ENCODE measurements at regions not wholly inside any gene's neighbourhood (a gene's known extent, or its start where the extent isn't known, plus 50 kb on each side); places are given as distances from the start of the nearest gene placed in this dataset.

DNA sequence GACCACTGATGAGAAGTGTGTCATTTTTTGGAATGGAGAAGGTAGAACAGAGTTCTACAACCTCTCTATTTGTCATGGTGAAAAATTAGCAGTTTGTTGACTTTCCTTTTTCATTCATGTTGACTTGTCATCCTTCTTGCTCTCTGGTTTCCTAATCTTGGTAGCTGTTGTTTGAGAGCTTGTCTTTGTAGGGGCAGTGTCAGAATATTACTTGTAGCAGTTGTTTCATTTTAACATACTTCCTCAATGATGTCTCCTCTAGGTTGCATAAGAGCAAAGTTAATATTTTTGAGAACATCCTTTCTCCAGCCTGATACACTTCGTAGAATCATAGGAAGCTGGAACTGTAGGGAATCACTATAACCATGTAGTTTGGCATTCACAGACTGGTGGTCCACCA lies 368.2 kb upstream of the FANCL start (continued):
- TF ChIP-seq NRF1 (conservative IDR thresholded peaks at IDR 0.05; ENCODE audit: low read depth, low read length) (no peak), POLR2A (IDR thresholded peaks at IDR 0.05; ENCODE audit: low read depth, low read length) (no peak)

- Histone ChIP-seq H3K27ac (ENCODE audit: control insufficient read depth, insufficient read depth) (no peak overlapping the region), H3K27me3 (replicated peaks in 1 of 2; ENCODE audit: control insufficient read depth in 2 of 2, insufficient read depth in 2 of 2, low read length in 1 of 2) (no peaks in the 10 kb centered on the region), H3K79me2 (ENCODE audit: control insufficient read depth, insufficient read depth, low read length) (no peaks in the 10 kb centered on the region), H3K9ac (ENCODE audit: control insufficient read depth, insufficient read depth, low read length) (no peak overlapping the region), H3K4me3 (no peak overlapping the region), H3K36me3 (ENCODE audit: control insufficient read depth in 2 of 2, insufficient read depth in 2 of 2, low read length in 1 of 2) (no peaks in the 10 kb centered on the region), H4K20me1 (ENCODE audit: control insufficient read depth, insufficient read depth) (no peaks in the 10 kb centered on the region), H3K9me3 (replicated peaks; ENCODE audit: control insufficient read depth, insufficient read depth, low read length) (no peaks in the 10 kb centered on the region), H2AFZ (ENCODE audit: control insufficient read depth, low read depth, low read length) (no peak overlapping the region), H3K4me2 (ENCODE audit: control insufficient read depth, insufficient read depth) (no peak overlapping the region), H3K4me1 (ENCODE audit: control insufficient read depth, insufficient read depth, low read length) (no peaks in the 10 kb centered on the region)
- DNase-seq (ENCODE audit: low read depth, low spot score), result no peak
- no peak for ATAC-seq
- SMC1A ChIA-PET (ENCODE audit: uncharacterized antibody, unreplicated experiment), result no interaction called here
- TF ChIP-seq HCFC1 (IDR thresholded peaks at IDR 0.05; ENCODE audit: low read length) (no peak), TCF7 (IDR thresholded peaks at IDR 0.05; ENCODE audit: borderline replicate concordance) (no peak), CHD1 (IDR thresholded peaks at IDR 0.05; ENCODE audit: low read depth, low read length) (no peak), NBN (IDR thresholded peaks at IDR 0.05) (no peak), CBFB (IDR thresholded peaks at IDR 0.05; ENCODE audit: low read depth) (no peak), CHD4 (IDR thresholded peaks at IDR 0.05) (no peak), MEF2B (IDR thresholded peaks at IDR 0.05; ENCODE audit: partially characterized antibody, poor library complexity, severe bottlenecking) (no peak), SKIL (IDR thresholded peaks at IDR 0.05; ENCODE audit: low read depth, poor library complexity, severe bottlenecking) (no peak), IRF4 (IDR thresholded peaks at IDR 0.05; ENCODE audit: low read depth, low read length) (no peak), RFX5 (IDR thresholded peaks at IDR 0.05; ENCODE audit: low read depth, low read length) (no peak), HDAC6 (IDR thresholded peaks at IDR 0.05; ENCODE audit: unreplicated experiment) (no peak), JUND (IDR thresholded peaks at IDR 0.05; ENCODE audit: low read depth, low read length) (no peak), RB1 (IDR thresholded peaks at IDR 0.05; ENCODE audit: borderline replicate concordance) (no peak), TAF1 (IDR thresholded peaks at IDR 0.05; ENCODE audit: borderline replicate concordance, low read depth, low read length) (no peak), NRF1 (conservative IDR thresholded peaks at IDR 0.05; ENCODE audit: low read depth, low read length) (no peak), POU2F2 (IDR thresholded peaks at IDR 0.05; ENCODE audit: borderline replicate concordance, low read depth, low read length) (no peak), GATAD2B (conservative IDR thresholded peaks at IDR 0.05; ENCODE audit: low read depth) (no peak), YBX1 (IDR thresholded peaks at IDR 0.05) (no peak), SMAD1 (IDR thresholded peaks at IDR 0.05; ENCODE audit: low read depth, partially characterized antibody) (no peak)
- no peak for FAIRE-seq
- intact Hi-C loops (cut with micrococcal nuclease; ENCODE audit: unreplicated experiment), result no loop called here
- POLR2A ChIA-PET, result no interaction called here
- CTCF ChIA-PET, result interaction anchor here (1.2 kb wide), 1 partner anchor 8 kb away, joined by 3 read pairs; no protein-coding TSS in a partner anchor
- RAD21 ChIA-PET (ENCODE audit: unreplicated experiment), result no interaction called here
- BruUV-seq (replicated peaks), result no TSS peak
- in situ Hi-C loops (cut with MboI), result no loop called here
- 5% methylated on average over 1 of the region's 1 CpG for WGBS (ENCODE audit: insufficient coverage, insufficient replicate concordance, low lambda C conversion rate, missing lambda C conversion rate)
These were observed 367.0 kb upstream of the FANCL start for GRCh38 chr2:58608146-58608545.

Measured in GM12878 (cell line).